Smooth muscle cell (in vitro differentiated cells): ENCODE measurements at regions not wholly inside any gene's neighbourhood (a gene's known extent, or its start where the extent isn't known, plus 50 kb on each side); places are given as distances from the start of the nearest gene placed in this dataset.

Experiments used
- DNase-seq: peaks from one replicate; lab custom pipeline; 2025; ENCODE audit not compliant: unreplicated experiment; lab: John Stamatoyannopoulos, UW
- H2AFZ ChIP-seq: fragments of 200-600 bp; sonication (generic); 2 replicates; pipeline ENCODE4 v1.6.0; 2016; ENCODE audit warnings: antibody characterized with exemption, low read depth, mild to moderate bottlenecking
- H3F3A ChIP-seq: fragments of 200-600 bp; sonication (generic); 2 replicates; pipeline ENCODE4 v1.6.0; 2017; ENCODE audit warnings: antibody characterized with exemption, low read depth
- H3K27ac ChIP-seq: fragments of 200-600 bp; sonication (generic); 2 replicates; pipeline ENCODE4 v1.5.1; 2016; ENCODE audit warnings: low read depth, mild to moderate bottlenecking
- H3K27me3 ChIP-seq: fragments of 200-600 bp; sonication (generic); 2 replicates; pipeline ENCODE4 v1.6.1; 2016; ENCODE audit warnings: low read depth, mild to moderate bottlenecking
- H3K36me3 ChIP-seq: fragments of 200-600 bp; sonication (generic); 2 replicates; pipeline ENCODE4 v1.5.1; 2016; ENCODE audit warnings: low read depth
- H3K4me1 ChIP-seq: fragments of 200-600 bp; sonication (generic); 2 replicates; pipeline ENCODE4 v1.5.1; 2016; ENCODE audit warnings: low read depth
- H3K4me2 ChIP-seq: fragments of 200-600 bp; sonication (generic); 2 replicates; pipeline ENCODE4 v1.6.0; 2016; ENCODE audit warnings: mild to moderate bottlenecking
- H3K4me3 ChIP-seq: fragments of 200-600 bp; sonication (generic); 2 replicates; pipeline ENCODE4 v1.5.1; 2016; ENCODE audit warnings: mild to moderate bottlenecking
- H3K79me2 ChIP-seq: fragments of 200-600 bp; sonication (generic); 2 replicates; pipeline ENCODE4 v1.6.0; 2016; ENCODE audit warnings: low read depth, mild to moderate bottlenecking
- H3K9ac ChIP-seq: fragments of 200-600 bp; sonication (generic); 2 replicates; pipeline ENCODE4 v1.6.0; 2016; ENCODE audit warnings: low read depth
- H3K9me3 ChIP-seq: fragments of 200-600 bp; sonication (generic); replicated peaks from 2 replicates; pipeline ENCODE4 v1.5.1; 2016; ENCODE audit warnings: low read depth
- H4K20me1 ChIP-seq: fragments of 200-600 bp; sonication (generic); 2 replicates; pipeline ENCODE4 v1.6.0; 2016; ENCODE audit warnings: low read depth
- CTCF ChIP-seq: fragments of 200-600 bp; sonication (generic); IDR thresholded peaks from 2 replicates; pipeline ENCODE4 v1.5.1; 2017; ENCODE audit warnings: borderline replicate concordance, mild to moderate bottlenecking, antibody characterized with exemption; ENCODE audit not compliant: insufficient read depth, poor library complexity, severe bottlenecking
- WGBS: methylation state at CpG from one replicate; pipeline ENCODE4 v1.1.7; 2016; ENCODE audit warnings: low lambda C conversion rate; 5-methylcytosine and 5-hydroxymethylcytosine counted together

- Histone ChIP-seq H2AFZ (no peak overlapping the region), H3K9ac (no peak overlapping the region), H3K79me2 (no peaks in the 10 kb centered on the region), H3K27ac (no peak overlapping the region), H3F3A (no peaks in the 10 kb centered on the region), H3K4me2 (no peak overlapping the region), H4K20me1 (no peaks in the 10 kb centered on the region), H3K9me3 (no peaks in the 10 kb centered on the region), H3K4me3 (no peak overlapping the region), H3K27me3 (no peaks in the 10 kb centered on the region), H3K4me1 (peaks cover 8% of the 10 kb centered on the region), H3K36me3 (no peaks in the 10 kb centered on the region)
- DNase-seq = no peak
- no peak for TF ChIP-seq CTCF
- WGBS = 96% methylated on average over 3 of the region's 3 CpGs
Observed at GRCh38 chr10:2616215-2616614, 451.1 kb upstream of the PFKP start.

- Histone ChIP-seq H3K4me2 (no peak overlapping the region), H3F3A (no peaks in the 10 kb centered on the region), H3K4me1 (peaks cover 20% of the 10 kb centered on the region), H2AFZ (no peak overlapping the region), H3K4me3 (no peak overlapping the region), H3K79me2 (no peaks in the 10 kb centered on the region), H3K9me3 (no peaks in the 10 kb centered on the region), H3K27me3 (no peaks in the 10 kb centered on the region), H3K9ac (no peak overlapping the region), H3K27ac (no peak overlapping the region), H3K36me3 (no peaks in the 10 kb centered on the region), H4K20me1 (no peaks in the 10 kb centered on the region)
- 54% methylated on average over 4 of the region's 4 CpGs for WGBS
- no peak for DNase-seq
- TF ChIP-seq CTCF = no peak
Observed at GRCh38 chr10:2611603-2612002, 455.7 kb upstream of the PFKP start.

- Histone ChIP-seq H3K9me3 (no peaks in the 10 kb centered on the region), H3K4me1 (peaks cover 20% of the 10 kb centered on the region), H3F3A (no peaks in the 10 kb centered on the region), H3K36me3 (no peaks in the 10 kb centered on the region), H3K4me3 (no peak overlapping the region), H3K79me2 (no peaks in the 10 kb centered on the region), H2AFZ (no peak overlapping the region), H4K20me1 (no peaks in the 10 kb centered on the region), H3K9ac (no peak overlapping the region), H3K4me2 (no peak overlapping the region), H3K27me3 (no peaks in the 10 kb centered on the region), H3K27ac (no peak overlapping the region)
- 30% methylated on average over 5 of the region's 5 CpGs for WGBS
- no peak for DNase-seq
- no peak for TF ChIP-seq CTCF
Observed at GRCh38 chr10:2610946-2611345, 456.4 kb upstream of the PFKP start.

- H3K9me3 ChIP-seq = no peaks in the 10 kb centered on the region
- H3K27me3 ChIP-seq = no peaks in the 10 kb centered on the region
- H3K36me3 ChIP-seq = no peaks in the 10 kb centered on the region
- WGBS = 97% methylated on average over 3 of the region's 3 CpGs
- no peak for TF ChIP-seq CTCF
- H3K4me3 ChIP-seq = no peak overlapping the region
- peaks cover under 1% of the 10 kb centered on the region for H3K4me1 ChIP-seq
- H3K9ac ChIP-seq = no peak overlapping the region
- no peak overlapping the region for H3K4me2 ChIP-seq
- no peak overlapping the region for H2AFZ ChIP-seq
- no peak overlapping the region for H3K27ac ChIP-seq
- H3K79me2 ChIP-seq = no peaks in the 10 kb centered on the region
- H4K20me1 ChIP-seq = no peaks in the 10 kb centered on the region
- H3F3A ChIP-seq = no peaks in the 10 kb centered on the region
- no peak for DNase-seq
Observed at GRCh38 chr10:2604891-2605290, 462.5 kb upstream of the PFKP start.
